Osteoblast (primary cell): ENCODE measurements at regions not wholly inside any gene's neighbourhood (a gene's known extent, or its start where the extent isn't known, plus 50 kb on each side); places are given as distances from the start of the nearest gene placed in this dataset.

Experiments
- DNase-seq: peaks from one replicate; pipeline ENCODE4 v3.0.0; 2011; ENCODE audit warnings: low spot score, mixed read lengths; ENCODE audit not compliant: insufficient read length; ENCODE audit errors: missing footprints
- H2AFZ ChIP-seq: 2 replicates; pipeline ENCODE4 v1.6.0; 2011; ENCODE audit warnings: mild to moderate bottlenecking, low read length
- H3K27ac ChIP-seq: 2 replicates; pipeline ENCODE4 v1.5.1; 2011; ENCODE audit warnings: mild to moderate bottlenecking, low read depth, low read length, moderate library complexity
- H3K27me3 ChIP-seq: 2 replicates; pipeline ENCODE4 v1.6.0; 2012; ENCODE audit warnings: mild to moderate bottlenecking, control low read depth, inconsistent platforms, low read length, moderate library complexity; ENCODE audit not compliant: insufficient read depth
- H3K36me3 ChIP-seq: 2 replicates; pipeline ENCODE4 v1.5.1; 2011; ENCODE audit warnings: mild to moderate bottlenecking, low read length, control low read depth, moderate library complexity; ENCODE audit not compliant: insufficient read depth
- H3K4me1 ChIP-seq: 2 replicates; pipeline ENCODE4 v1.5.1; 2011; ENCODE audit warnings: mild to moderate bottlenecking, low read length, control low read depth, moderate library complexity; ENCODE audit not compliant: insufficient read depth
- H3K4me2 ChIP-seq: 2 replicates; pipeline ENCODE4 v1.6.0; 2011; ENCODE audit warnings: mild to moderate bottlenecking, low read length; ENCODE audit not compliant: insufficient read depth
- H3K4me3 ChIP-seq: fragments of 200-600 bp; sonication (generic); 3 replicates; pipeline ENCODE4 v1.5.1; 2012; ENCODE audit warnings: mild to moderate bottlenecking, low read length, inconsistent platforms; ENCODE audit not compliant: insufficient read depth
- H3K79me2 ChIP-seq: 2 replicates; pipeline ENCODE4 v1.6.0; 2012; ENCODE audit warnings: mild to moderate bottlenecking, low read length, control low read depth, inconsistent platforms; ENCODE audit not compliant: insufficient read depth
- H3K9me3 ChIP-seq: 2 replicates; pipeline ENCODE4 v1.5.1; 2011; ENCODE audit warnings: low read depth, low read length, control low read depth
- H4K20me1 ChIP-seq: 2 replicates; pipeline ENCODE4 v1.6.0; 2012; ENCODE audit warnings: mild to moderate bottlenecking, low read length, control low read depth; ENCODE audit not compliant: insufficient read depth
- TF ChIP-seq, protein P1 (sequence below): IDR thresholded peaks from 2 replicates; pipeline ENCODE4 v1.5.1; 2011; ENCODE audit warnings: mild to moderate bottlenecking, low read depth, low read length, moderate library complexity; ENCODE audit errors: extremely low read depth

DNA sequence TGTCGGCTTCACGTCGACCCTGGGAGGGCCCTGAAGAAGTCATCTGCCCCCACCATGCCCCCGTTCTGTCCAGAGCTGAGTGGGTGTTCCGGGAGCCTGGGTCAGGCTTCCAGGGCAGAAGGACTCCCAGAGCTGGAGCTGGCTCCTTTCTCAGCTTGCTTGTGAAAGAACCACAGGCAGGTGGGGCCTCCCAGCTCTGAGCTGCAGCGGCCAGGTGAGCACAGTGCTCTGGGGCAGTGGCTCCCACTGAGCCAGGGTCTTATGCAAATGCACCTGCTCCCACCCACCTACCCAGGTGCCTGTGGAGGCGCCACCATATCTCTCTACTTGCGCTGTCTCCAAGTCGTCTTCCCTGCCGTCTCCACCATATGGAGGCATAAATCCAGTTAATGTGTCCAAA is 140.0 kb upstream of the RPL38 start:
- H3K79me2 ChIP-seq: no peaks in the 10 kb centered on the region
- no peaks in the 10 kb centered on the region for H3K4me1 ChIP-seq
- TF ChIP-seq, protein P1, sequence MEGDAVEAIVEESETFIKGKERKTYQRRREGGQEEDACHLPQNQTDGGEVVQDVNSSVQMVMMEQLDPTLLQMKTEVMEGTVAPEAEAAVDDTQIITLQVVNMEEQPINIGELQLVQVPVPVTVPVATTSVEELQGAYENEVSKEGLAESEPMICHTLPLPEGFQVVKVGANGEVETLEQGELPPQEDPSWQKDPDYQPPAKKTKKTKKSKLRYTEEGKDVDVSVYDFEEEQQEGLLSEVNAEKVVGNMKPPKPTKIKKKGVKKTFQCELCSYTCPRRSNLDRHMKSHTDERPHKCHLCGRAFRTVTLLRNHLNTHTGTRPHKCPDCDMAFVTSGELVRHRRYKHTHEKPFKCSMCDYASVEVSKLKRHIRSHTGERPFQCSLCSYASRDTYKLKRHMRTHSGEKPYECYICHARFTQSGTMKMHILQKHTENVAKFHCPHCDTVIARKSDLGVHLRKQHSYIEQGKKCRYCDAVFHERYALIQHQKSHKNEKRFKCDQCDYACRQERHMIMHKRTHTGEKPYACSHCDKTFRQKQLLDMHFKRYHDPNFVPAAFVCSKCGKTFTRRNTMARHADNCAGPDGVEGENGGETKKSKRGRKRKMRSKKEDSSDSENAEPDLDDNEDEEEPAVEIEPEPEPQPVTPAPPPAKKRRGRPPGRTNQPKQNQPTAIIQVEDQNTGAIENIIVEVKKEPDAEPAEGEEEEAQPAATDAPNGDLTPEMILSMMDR: no peak
- no peak overlapping the region for H3K27ac ChIP-seq
- H3K4me3 ChIP-seq: no peak overlapping the region
- peak; percentile 72 for DNase-seq
- no peak overlapping the region for H2AFZ ChIP-seq
- H3K4me2 ChIP-seq: no peak overlapping the region
- no peaks in the 10 kb centered on the region for H3K27me3 ChIP-seq
- H3K36me3 ChIP-seq: no peaks in the 10 kb centered on the region
- no peaks in the 10 kb centered on the region for H4K20me1 ChIP-seq
- H3K9me3 ChIP-seq: no peaks in the 10 kb centered on the region

DNA sequence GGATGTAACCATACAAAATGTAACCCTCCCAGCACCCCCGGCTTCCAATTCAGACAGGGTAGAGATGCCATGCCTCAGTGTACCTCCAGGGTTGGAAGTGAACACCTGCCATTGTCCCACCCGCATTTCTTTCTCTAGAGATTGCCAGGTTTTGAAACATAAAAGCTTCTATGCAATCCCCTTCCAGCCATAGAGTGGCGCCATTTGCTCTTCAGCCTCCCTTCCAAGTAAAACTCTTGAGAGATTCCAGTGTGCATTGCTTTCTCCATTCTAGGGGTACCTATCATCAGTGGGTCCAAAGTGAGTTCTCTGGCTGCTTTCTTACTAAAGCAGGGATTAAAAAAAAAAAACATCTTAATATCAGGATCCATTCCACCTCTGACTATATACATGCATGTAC is 133.1 kb upstream of the RPL38 start:
- TF ChIP-seq, protein P1: no peak
- Histone ChIP-seq H3K4me2 (no peak overlapping the region), H3K79me2 (no peaks in the 10 kb centered on the region), H4K20me1 (no peaks in the 10 kb centered on the region), H3K36me3 (no peaks in the 10 kb centered on the region), H3K27ac (no peak overlapping the region), H3K27me3 (no peaks in the 10 kb centered on the region), H3K4me3 (no peak overlapping the region), H3K4me1 (no peaks in the 10 kb centered on the region), H2AFZ (no peak overlapping the region), H3K9me3 (no peaks in the 10 kb centered on the region)
- DNase-seq: no peak

DNA sequence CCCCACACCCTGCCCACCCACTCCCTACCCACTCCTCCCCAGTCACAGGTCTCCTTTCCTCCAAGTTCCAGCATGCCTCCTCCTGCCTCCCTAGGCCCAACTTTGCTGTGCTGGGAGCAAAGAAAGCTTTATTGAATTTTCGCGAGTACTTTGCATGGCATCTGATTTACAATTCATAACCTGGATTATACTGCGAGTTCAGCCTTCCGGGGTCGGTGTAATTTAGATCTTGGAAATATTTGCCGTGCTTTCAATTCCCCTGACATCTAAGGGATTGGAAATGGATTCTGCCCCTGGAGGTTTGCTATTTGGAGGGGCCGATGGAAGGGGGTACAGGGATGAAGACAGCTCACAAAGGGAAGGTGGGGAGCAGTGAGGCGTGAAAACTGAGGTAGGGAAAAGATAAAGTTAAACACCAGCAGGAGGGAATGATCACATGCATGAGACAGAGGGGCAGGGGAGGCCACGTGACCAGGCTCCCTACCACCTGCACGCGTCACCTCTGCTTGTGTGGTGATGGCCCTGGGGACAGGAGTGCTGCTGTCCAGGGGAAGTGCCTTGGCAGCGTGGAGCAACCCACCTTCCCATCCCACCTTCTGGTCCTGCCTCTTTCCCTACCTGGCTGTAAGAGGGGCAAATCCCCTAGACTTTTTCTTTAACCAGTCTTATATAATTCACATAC is 132.3 kb upstream of the RPL38 start:
- H4K20me1 ChIP-seq: no peaks in the 10 kb centered on the region
- no peak overlapping the region for H3K4me2 ChIP-seq
- H2AFZ ChIP-seq: no peak overlapping the region
- DNase-seq: no peak
- no peaks in the 10 kb centered on the region for H3K79me2 ChIP-seq
- no peaks in the 10 kb centered on the region for H3K4me1 ChIP-seq
- H3K27ac ChIP-seq: no peak overlapping the region
- H3K36me3 ChIP-seq: no peaks in the 10 kb centered on the region
- TF ChIP-seq, protein P1: no peak
- H3K4me3 ChIP-seq: no peak overlapping the region
- no peaks in the 10 kb centered on the region for H3K9me3 ChIP-seq
- no peaks in the 10 kb centered on the region for H3K27me3 ChIP-seq

DNA sequence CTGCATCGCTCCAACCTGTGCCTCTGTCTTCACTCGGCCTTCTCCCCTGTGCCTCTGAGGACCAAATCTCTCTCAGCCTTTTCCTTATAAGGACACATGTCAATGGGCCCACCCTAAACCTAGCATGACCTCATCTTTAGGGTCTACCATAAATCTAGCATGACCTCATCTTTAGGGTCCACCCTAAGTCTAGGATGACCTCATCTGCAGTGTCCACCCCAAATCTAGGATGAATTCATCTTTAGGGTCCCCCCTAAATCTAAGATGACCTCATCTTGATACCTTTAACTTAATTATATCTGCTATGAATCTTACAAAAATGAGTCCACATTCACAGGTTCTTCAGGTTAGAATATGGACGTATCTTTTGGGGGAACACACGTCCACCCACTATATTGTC is 131.1 kb upstream of the RPL38 start:
- Histone ChIP-seq H3K36me3 (no peaks in the 10 kb centered on the region), H2AFZ (no peak overlapping the region), H3K27ac (no peak overlapping the region), H3K4me2 (no peak overlapping the region), H3K27me3 (no peaks in the 10 kb centered on the region), H3K9me3 (no peaks in the 10 kb centered on the region), H3K4me1 (no peaks in the 10 kb centered on the region), H4K20me1 (no peaks in the 10 kb centered on the region), H3K79me2 (no peaks in the 10 kb centered on the region), H3K4me3 (no peak overlapping the region)
- TF ChIP-seq, protein P1: no peak
- DNase-seq: no peak
